ENCODE measurements at regions not wholly inside any gene's neighbourhood (a gene's known extent, or its start where the extent isn't known, plus 50 kb on each side); places are given as distances from the start of the nearest gene placed in this dataset.

GRCh38 chr9:105194234-105194633 lies 50.2 kb upstream of the SLC44A1 start:
- Histone ChIP-seq H3F3A (ENCODE audit: insufficient read depth, low read length, poor library complexity, severe bottlenecking) (no peaks in the 10 kb centered on the region), H3K9me2 (ENCODE audit: insufficient read depth, low read length) (no peaks in the 10 kb centered on the region), H3K4me3 (ENCODE audit: low read length) (no peak overlapping the region), H3K79me2 (replicated peaks; ENCODE audit: insufficient read depth, low read length) (no peaks in the 10 kb centered on the region), H3K27ac (ENCODE audit: low read length) (no peak overlapping the region), H3K9ac (ENCODE audit: low read length) (no peak overlapping the region), H3K27me3 (ENCODE audit: insufficient read depth, low read depth, low read length) (no peaks in the 10 kb centered on the region), H3K4me2 (ENCODE audit: low read length) (no peak overlapping the region), H4K20me1 (ENCODE audit: insufficient read depth) (no peaks in the 10 kb centered on the region), H3K9me3 (ENCODE audit: low read length) (no peaks in the 10 kb centered on the region), H2AFZ (ENCODE audit: low read depth, low read length) (no peak overlapping the region), H3K36me3 (ENCODE audit: insufficient read depth, low read length) (no peaks in the 10 kb centered on the region)
- no peak for TF ChIP-seq EZH2 (IDR thresholded peaks at IDR 0.05; ENCODE audit: borderline replicate concordance, insufficient read depth, low read length, poor library complexity, severe bottlenecking)
- no peak for TF ChIP-seq EP300 (conservative IDR thresholded peaks at IDR 0.05; ENCODE audit: poor library complexity, severe bottlenecking)
